ENCODE measurements at regions not wholly inside any gene's neighbourhood (a gene's known extent, or its start where the extent isn't known, plus 50 kb on each side); places are given as distances from the start of the nearest gene placed in this dataset.

- TF ChIP-seq POLR2AphosphoS5 (IDR thresholded peaks at IDR 0.05; ENCODE audit: insufficient read depth in 1 of 2, low read depth in 1 of 2) = no peak
- TF ChIP-seq, protein P1, sequence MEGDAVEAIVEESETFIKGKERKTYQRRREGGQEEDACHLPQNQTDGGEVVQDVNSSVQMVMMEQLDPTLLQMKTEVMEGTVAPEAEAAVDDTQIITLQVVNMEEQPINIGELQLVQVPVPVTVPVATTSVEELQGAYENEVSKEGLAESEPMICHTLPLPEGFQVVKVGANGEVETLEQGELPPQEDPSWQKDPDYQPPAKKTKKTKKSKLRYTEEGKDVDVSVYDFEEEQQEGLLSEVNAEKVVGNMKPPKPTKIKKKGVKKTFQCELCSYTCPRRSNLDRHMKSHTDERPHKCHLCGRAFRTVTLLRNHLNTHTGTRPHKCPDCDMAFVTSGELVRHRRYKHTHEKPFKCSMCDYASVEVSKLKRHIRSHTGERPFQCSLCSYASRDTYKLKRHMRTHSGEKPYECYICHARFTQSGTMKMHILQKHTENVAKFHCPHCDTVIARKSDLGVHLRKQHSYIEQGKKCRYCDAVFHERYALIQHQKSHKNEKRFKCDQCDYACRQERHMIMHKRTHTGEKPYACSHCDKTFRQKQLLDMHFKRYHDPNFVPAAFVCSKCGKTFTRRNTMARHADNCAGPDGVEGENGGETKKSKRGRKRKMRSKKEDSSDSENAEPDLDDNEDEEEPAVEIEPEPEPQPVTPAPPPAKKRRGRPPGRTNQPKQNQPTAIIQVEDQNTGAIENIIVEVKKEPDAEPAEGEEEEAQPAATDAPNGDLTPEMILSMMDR (IDR thresholded peaks at IDR 0.05) = no peak
Observed at GRCh38 chr1:209461168-209461567, 122.3 kb upstream of the CAMK1G start.
